ENCODE measurements at regions not wholly inside any gene's neighbourhood (a gene's known extent, or its start where the extent isn't known, plus 50 kb on each side); places are given as distances from the start of the nearest gene placed in this dataset.
A peak's percentile ranks its signal among the peaks of the same experiment; 100 is the strongest.

DNA sequence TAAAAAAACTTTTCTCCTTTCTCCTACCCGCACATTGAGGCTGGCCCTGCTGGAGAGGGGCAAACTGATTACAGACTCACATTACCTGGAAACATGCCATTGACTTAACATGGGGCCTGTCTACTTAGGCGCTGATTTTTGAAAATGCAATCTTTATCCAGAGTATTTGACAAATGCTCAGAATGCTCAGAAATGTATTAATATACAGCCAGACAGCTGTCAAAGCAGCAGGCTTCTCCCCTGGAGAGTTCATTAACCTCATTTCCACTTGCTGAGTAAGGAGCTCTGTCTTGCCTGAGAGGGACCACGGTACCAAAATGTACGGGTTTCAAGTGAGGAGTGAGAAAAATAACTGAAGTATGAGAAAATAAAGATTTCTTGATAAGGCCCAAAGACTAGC, 95.7 kb downstream of the PAX1 start:
- DNase-seq = no peak
- Histone ChIP-seq H3K4me1 (ENCODE audit: control insufficient read depth, insufficient read depth, low read length) (peaks cover 5% of the 10 kb centered on the region), H3K4me3 (ENCODE audit: low read length) (no peak overlapping the region), H3K27me3 (ENCODE audit: control insufficient read depth, insufficient read depth, low read length) (no peaks in the 10 kb centered on the region), H3K27ac (ENCODE audit: low read length) (no peak overlapping the region), H3K9me3 (replicated peaks; ENCODE audit: control insufficient read depth, low read depth, low read length) (no peaks in the 10 kb centered on the region), H3K36me3 (ENCODE audit: control insufficient read depth, insufficient read depth, low read length) (no peaks in the 10 kb centered on the region)
- 67% methylated on average over 1 of the region's 4 CpGs for WGBS (ENCODE audit: insufficient coverage)

DNA sequence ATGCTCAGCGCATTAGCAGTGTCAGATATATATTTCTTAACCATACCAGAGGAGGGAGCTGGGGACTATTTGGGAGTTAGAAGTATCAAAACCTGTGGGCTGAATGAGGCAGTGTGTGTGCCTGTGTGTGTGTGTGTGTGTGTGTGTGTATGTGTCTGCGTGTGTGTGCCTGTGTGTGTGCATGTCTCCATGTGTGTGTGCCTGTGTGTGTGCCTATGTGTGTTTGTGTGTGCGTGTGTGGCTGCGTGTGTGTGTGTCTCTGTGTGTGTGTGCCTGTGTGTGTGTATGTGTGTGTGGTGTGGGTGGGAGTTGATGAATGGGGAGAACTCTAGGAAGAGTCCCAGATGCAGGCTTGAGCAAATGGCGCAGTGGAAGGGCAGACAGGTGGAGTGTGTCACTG, 92.9 kb downstream of the PAX1 start:
- WGBS (ENCODE audit: insufficient coverage) = 100% methylated on average over 2 of the region's 5 CpGs
- H3K36me3 ChIP-seq (ENCODE audit: control insufficient read depth, insufficient read depth, low read length) = no peaks in the 10 kb centered on the region
- H3K9me3 ChIP-seq (replicated peaks; ENCODE audit: control insufficient read depth, low read depth, low read length) = no peaks in the 10 kb centered on the region
- H3K4me3 ChIP-seq (ENCODE audit: low read length) = no peak overlapping the region
- no peak for DNase-seq
- H3K4me1 ChIP-seq (ENCODE audit: control insufficient read depth, insufficient read depth, low read length) = peaks cover 5% of the 10 kb centered on the region
- no peaks in the 10 kb centered on the region for H3K27me3 ChIP-seq (ENCODE audit: control insufficient read depth, insufficient read depth, low read length)
- no peak overlapping the region for H3K27ac ChIP-seq (ENCODE audit: low read length)

DNA sequence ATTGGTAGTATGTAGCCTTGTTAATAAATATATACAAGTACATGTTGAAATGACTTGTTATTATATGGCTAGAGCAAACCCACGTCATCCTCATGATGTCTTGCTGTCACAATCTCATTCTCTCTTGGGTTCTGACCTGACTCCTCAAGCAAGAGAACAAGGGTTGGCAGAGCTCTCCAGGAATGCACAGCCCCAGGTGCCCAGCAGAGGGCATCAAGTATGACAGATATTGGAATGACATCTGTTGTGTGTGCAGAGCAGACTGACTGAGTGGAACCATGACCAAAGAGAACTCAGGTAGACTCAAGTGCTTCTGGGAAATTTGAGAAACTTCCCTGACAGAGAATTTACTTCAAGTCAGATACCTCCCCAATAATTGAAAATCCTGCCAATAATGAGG, 90.6 kb downstream of the PAX1 start:
- WGBS (ENCODE audit: insufficient coverage) = no CpG with 5 or more reads among the region's 1 CpG

DNA sequence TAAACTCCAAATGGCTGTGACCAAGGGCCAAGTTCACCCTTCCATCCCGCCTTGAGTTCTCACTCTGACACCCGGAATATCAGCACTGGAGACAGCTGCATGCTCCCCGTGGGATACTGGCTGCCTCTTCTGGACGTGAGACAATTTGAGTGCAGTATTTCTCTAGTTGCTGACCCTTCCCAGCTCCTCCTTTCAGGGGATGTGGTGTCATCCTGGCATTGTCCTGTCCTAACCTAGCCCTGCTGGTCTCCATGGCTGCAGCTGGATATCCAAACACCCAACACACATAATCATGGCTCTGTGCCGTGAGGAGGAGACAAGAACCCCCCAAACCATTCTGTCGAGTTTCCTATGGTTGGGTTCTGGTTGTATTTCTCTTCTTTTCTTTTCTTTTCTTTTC, 82.6 kb downstream of the PAX1 start:
- Histone ChIP-seq H3K27ac (ENCODE audit: low read length) (no peak overlapping the region), H3K4me1 (ENCODE audit: control insufficient read depth, insufficient read depth, low read length) (no peaks in the 10 kb centered on the region), H3K9me3 (replicated peaks; ENCODE audit: control insufficient read depth, low read depth, low read length) (no peaks in the 10 kb centered on the region), H3K4me3 (ENCODE audit: low read length) (no peak overlapping the region), H3K27me3 (ENCODE audit: control insufficient read depth, insufficient read depth, low read length) (no peaks in the 10 kb centered on the region), H3K36me3 (ENCODE audit: control insufficient read depth, insufficient read depth, low read length) (no peaks in the 10 kb centered on the region)
- peak; percentile 72 for DNase-seq
- WGBS (ENCODE audit: insufficient coverage) = 20% methylated on average over 4 of the region's 6 CpGs

More for the DNA sequence above, 90.6 kb downstream of the PAX1 start:
- H3K4me1 ChIP-seq (ENCODE audit: control insufficient read depth, insufficient read depth, low read length) = peaks cover 3% of the 10 kb centered on the region
- no peaks in the 10 kb centered on the region for H3K36me3 ChIP-seq (ENCODE audit: control insufficient read depth, insufficient read depth, low read length)
- no peaks in the 10 kb centered on the region for H3K9me3 ChIP-seq (replicated peaks; ENCODE audit: control insufficient read depth, low read depth, low read length)
- H3K27me3 ChIP-seq (ENCODE audit: control insufficient read depth, insufficient read depth, low read length) = no peaks in the 10 kb centered on the region
- DNase-seq = no peak
- H3K27ac ChIP-seq (ENCODE audit: low read length) = no peak overlapping the region
- no peak overlapping the region for H3K4me3 ChIP-seq (ENCODE audit: low read length)

DNA sequence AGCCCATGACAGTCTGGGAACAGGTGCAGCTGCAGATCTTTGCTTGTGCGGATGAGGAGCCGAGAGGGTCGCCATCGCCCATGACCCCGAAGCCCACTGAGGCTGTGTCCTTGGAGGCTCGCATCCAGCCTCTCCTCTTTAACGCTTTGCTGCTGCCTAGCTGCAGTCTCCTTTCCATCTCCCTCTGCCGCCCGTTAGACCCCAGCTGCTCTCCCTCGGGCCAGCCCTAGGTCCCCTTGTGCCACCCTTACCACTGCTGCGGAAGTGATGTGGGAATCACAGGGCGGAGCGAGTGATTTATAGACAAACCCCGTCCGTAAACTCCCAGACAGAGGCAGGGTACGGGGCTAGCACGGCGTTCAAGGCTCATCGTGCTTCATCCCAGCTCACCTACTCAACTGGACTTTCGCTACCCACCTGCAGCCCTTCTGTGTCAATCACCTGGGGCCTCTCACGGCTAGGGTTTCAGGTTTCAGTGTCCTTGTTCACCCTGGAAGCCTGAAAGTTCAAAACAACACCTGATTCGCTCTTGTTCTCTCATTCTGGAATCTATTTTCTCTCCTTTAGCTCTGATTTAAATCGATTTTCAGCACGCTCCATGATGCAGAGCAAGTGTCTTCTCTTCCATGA, 76.1 kb downstream of the PAX1 start:
- Histone ChIP-seq H3K27ac (ENCODE audit: low read length) (no peak overlapping the region), H3K36me3 (ENCODE audit: control insufficient read depth, insufficient read depth, low read length) (no peaks in the 10 kb centered on the region), H3K9me3 (replicated peaks; ENCODE audit: control insufficient read depth, low read depth, low read length) (no peaks in the 10 kb centered on the region), H3K27me3 (ENCODE audit: control insufficient read depth, insufficient read depth, low read length) (no peaks in the 10 kb centered on the region), H3K4me1 (ENCODE audit: control insufficient read depth, insufficient read depth, low read length) (no peaks in the 10 kb centered on the region), H3K4me3 (ENCODE audit: low read length) (no peak overlapping the region)
- 72% methylated on average over 24 of the region's 24 CpGs for WGBS (ENCODE audit: insufficient coverage)
- DNase-seq = no peak

DNA sequence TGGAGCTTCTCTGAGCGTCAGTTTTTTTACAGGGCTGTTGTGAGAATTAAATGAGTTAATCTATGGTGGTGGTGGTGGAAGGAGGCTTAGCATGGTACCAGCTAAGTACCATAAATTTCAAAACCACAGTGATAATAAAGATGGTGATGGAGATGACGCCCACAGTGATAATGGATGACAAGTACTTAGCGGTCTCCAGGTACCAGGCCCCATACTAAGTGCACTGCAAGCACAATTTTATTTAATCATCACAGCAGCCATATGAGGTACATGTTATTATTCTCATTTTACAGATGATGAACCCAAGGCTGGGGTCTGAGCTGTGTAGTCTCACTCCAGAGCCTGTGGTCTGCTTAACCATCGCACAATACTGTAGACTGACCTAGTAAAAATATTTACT, 75.1 kb downstream of the PAX1 start:
- no CpG with 5 or more reads among the region's 4 CpGs for WGBS (ENCODE audit: insufficient coverage)
- Histone ChIP-seq H3K36me3 (ENCODE audit: control insufficient read depth, insufficient read depth, low read length) (no peaks in the 10 kb centered on the region), H3K4me1 (ENCODE audit: control insufficient read depth, insufficient read depth, low read length) (no peaks in the 10 kb centered on the region), H3K9me3 (replicated peaks; ENCODE audit: control insufficient read depth, low read depth, low read length) (no peaks in the 10 kb centered on the region), H3K27ac (ENCODE audit: low read length) (no peak overlapping the region), H3K4me3 (ENCODE audit: low read length) (no peak overlapping the region), H3K27me3 (ENCODE audit: control insufficient read depth, insufficient read depth, low read length) (no peaks in the 10 kb centered on the region)
- DNase-seq = no peak

All from muscle of leg (tissue), 3 donors.